ENCODE measurements at regions not wholly inside any gene's neighbourhood (a gene's known extent, or its start where the extent isn't known, plus 50 kb on each side); places are given as distances from the start of the nearest gene placed in this dataset.

GRCh38 chr9:82170866-82171265 lies 182.3 kb downstream of the SPATA31D1 start:
- no peak overlapping the region for H3K27ac ChIP-seq (ENCODE audit: low read depth, low read length, poor library complexity, severe bottlenecking)
- H3K9me3 ChIP-seq (ENCODE audit: low read depth, low read length, poor library complexity, severe bottlenecking) = no peaks in the 10 kb centered on the region
- no peak for DNase-seq (ENCODE audit: low spot score)
- no TSS peak for BruUV-seq (replicated peaks)
- TF ChIP-seq CTCF (conservative IDR thresholded peaks at IDR 0.05; ENCODE audit: low read depth, low read length) (no peak), EZH2 (IDR thresholded peaks at IDR 0.05; ENCODE audit: borderline replicate concordance, low read depth, low read length, poor library complexity, severe bottlenecking) (no peak)
- no peaks in the 10 kb centered on the region for H3K27me3 ChIP-seq (replicated peaks; ENCODE audit: insufficient read depth, low read depth, low read length, poor library complexity)
- intact Hi-C loops (cut with micrococcal nuclease; ENCODE audit: unreplicated experiment) = no loop called here
- no peaks in the 10 kb centered on the region for H3K36me3 ChIP-seq (ENCODE audit: insufficient read depth, low read length, poor library complexity, severe bottlenecking)
- no peaks in the 10 kb centered on the region for H3K4me1 ChIP-seq (ENCODE audit: insufficient read depth, low read length, poor library complexity, severe bottlenecking)
- POLR2A ChIA-PET (ENCODE audit: low non-redundant PET) = no interaction called here
- CTCF ChIA-PET = no interaction called here
- no peak overlapping the region for H3K4me3 ChIP-seq (ENCODE audit: low read depth, low read length, poor library complexity, severe bottlenecking)

- Histone ChIP-seq H3K9me3 (ENCODE audit: low read depth, low read length, poor library complexity, severe bottlenecking) (no peaks in the 10 kb centered on the region), H3K4me3 (ENCODE audit: low read depth, low read length, poor library complexity, severe bottlenecking) (no peak overlapping the region), H3K27me3 (replicated peaks; ENCODE audit: insufficient read depth, low read depth, low read length, poor library complexity) (no peaks in the 10 kb centered on the region), H3K36me3 (ENCODE audit: insufficient read depth, low read length, poor library complexity, severe bottlenecking) (no peaks in the 10 kb centered on the region), H3K4me1 (ENCODE audit: insufficient read depth, low read length, poor library complexity, severe bottlenecking) (no peaks in the 10 kb centered on the region), H3K27ac (ENCODE audit: low read depth, low read length, poor library complexity, severe bottlenecking) (no peak overlapping the region)
- BruUV-seq (replicated peaks) = no TSS peak
- ChIA-PET POLR2A (ENCODE audit: low non-redundant PET) (no interaction called here), CTCF (no interaction called here)
- intact Hi-C loops (cut with micrococcal nuclease; ENCODE audit: unreplicated experiment) = no loop called here
- TF ChIP-seq EZH2 (IDR thresholded peaks at IDR 0.05; ENCODE audit: borderline replicate concordance, low read depth, low read length, poor library complexity, severe bottlenecking) (no peak), CTCF (conservative IDR thresholded peaks at IDR 0.05; ENCODE audit: low read depth, low read length) (no peak)
- no peak for DNase-seq (ENCODE audit: low spot score)
Measured at GRCh38 chr9:82171271-82171670, 182.7 kb downstream of the SPATA31D1 start.

- H3K27ac ChIP-seq (ENCODE audit: low read depth, low read length, poor library complexity, severe bottlenecking) = no peak overlapping the region
- no peaks in the 10 kb centered on the region for H3K9me3 ChIP-seq (ENCODE audit: low read depth, low read length, poor library complexity, severe bottlenecking)
- H3K27me3 ChIP-seq (replicated peaks; ENCODE audit: insufficient read depth, low read depth, low read length, poor library complexity) = peaks cover 7% of the 10 kb centered on the region
- BruUV-seq (replicated peaks) = no TSS peak
- no peak for DNase-seq (ENCODE audit: low spot score)
- TF ChIP-seq CTCF (conservative IDR thresholded peaks at IDR 0.05; ENCODE audit: low read depth, low read length) (no peak), EZH2 (IDR thresholded peaks at IDR 0.05; ENCODE audit: borderline replicate concordance, low read depth, low read length, poor library complexity, severe bottlenecking) (no peak)
- no peaks in the 10 kb centered on the region for H3K36me3 ChIP-seq (ENCODE audit: insufficient read depth, low read length, poor library complexity, severe bottlenecking)
- ChIA-PET POLR2A (ENCODE audit: low non-redundant PET) (no interaction called here), CTCF (no interaction called here)
- no peak overlapping the region for H3K4me3 ChIP-seq (ENCODE audit: low read depth, low read length, poor library complexity, severe bottlenecking)
- intact Hi-C loops (cut with micrococcal nuclease; ENCODE audit: unreplicated experiment) = no loop called here
- no peaks in the 10 kb centered on the region for H3K4me1 ChIP-seq (ENCODE audit: insufficient read depth, low read length, poor library complexity, severe bottlenecking)
Measured at GRCh38 chr9:82180711-82181110, 192.1 kb downstream of the SPATA31D1 start.

Measured in A673 (cell line).